GM12872 (cell line): ENCODE measurements at regions not wholly inside any gene's neighbourhood (a gene's known extent, or its start where the extent isn't known, plus 50 kb on each side); places are given as distances from the start of the nearest gene placed in this dataset.

Experiments used
- TF ChIP-seq, protein P1 (sequence below): IDR thresholded peaks from 3 replicates; pipeline ENCODE4 v1.5.1; 2011; ENCODE audit warnings: low read depth, mild to moderate bottlenecking, low read length, moderate library complexity; ENCODE audit not compliant: insufficient read depth

DNA sequence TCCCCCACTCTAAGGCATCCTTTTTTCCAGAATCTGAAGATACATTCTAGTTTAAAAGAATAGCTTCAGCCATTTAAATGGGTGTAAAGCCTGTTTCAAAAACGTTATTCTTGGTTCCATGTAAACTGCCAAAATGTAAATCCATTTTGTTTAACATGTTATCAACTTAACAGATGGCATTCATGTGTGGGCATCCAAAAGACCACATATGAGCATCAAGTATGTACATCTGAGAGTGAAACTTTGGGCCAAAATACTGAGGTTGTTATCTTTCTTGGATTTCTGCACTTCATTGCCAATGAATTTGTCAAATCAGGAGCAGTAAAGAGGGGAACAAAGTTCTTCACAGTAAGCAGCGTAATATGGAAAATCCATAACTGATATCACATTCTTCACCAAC lies 395.4 kb downstream of the ZNF804A start:
- TF ChIP-seq, protein P1, sequence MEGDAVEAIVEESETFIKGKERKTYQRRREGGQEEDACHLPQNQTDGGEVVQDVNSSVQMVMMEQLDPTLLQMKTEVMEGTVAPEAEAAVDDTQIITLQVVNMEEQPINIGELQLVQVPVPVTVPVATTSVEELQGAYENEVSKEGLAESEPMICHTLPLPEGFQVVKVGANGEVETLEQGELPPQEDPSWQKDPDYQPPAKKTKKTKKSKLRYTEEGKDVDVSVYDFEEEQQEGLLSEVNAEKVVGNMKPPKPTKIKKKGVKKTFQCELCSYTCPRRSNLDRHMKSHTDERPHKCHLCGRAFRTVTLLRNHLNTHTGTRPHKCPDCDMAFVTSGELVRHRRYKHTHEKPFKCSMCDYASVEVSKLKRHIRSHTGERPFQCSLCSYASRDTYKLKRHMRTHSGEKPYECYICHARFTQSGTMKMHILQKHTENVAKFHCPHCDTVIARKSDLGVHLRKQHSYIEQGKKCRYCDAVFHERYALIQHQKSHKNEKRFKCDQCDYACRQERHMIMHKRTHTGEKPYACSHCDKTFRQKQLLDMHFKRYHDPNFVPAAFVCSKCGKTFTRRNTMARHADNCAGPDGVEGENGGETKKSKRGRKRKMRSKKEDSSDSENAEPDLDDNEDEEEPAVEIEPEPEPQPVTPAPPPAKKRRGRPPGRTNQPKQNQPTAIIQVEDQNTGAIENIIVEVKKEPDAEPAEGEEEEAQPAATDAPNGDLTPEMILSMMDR, result no peak

DNA sequence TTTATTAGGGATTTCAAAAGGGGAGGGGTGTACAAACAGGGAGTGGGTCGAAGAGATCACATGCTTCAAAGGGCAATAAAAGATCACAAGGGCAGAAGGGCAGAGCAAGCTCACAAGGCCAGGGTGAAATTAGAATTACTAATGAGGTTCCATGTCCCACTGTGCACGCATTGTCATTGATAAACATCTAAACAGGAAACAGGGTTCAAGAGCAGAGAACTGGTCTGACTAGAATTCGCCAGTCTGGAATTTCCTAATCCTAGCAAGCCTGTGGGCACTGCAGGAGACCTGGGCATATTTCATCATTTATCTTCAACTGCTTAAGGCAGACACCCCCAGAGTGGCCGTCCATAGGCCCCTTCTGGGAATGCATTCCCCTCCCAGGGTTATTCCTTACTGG lies 408.2 kb downstream of the ZNF804A start:
- TF ChIP-seq, protein P1, result no peak

DNA sequence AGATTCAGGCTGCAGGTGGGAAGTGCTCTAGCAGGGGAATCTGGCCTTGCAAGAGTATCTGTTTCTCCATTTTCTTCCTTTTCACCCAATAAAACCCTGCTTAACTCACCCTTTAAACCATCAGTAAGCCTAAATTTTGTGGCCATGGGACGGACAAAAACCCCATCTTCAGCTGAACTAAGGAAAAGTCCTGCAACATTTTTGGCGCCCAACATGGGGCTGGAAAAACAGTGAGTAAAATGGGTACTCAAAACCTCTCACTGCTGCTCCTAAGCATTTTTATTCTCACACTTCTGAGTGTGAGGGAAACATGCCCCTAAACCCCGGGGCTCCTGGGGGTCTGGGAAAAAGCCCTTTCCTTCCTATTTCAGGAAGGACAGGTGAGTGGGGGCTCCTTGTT lies 414.3 kb downstream of the ZNF804A start:
- TF ChIP-seq, protein P1, result no peak

DNA sequence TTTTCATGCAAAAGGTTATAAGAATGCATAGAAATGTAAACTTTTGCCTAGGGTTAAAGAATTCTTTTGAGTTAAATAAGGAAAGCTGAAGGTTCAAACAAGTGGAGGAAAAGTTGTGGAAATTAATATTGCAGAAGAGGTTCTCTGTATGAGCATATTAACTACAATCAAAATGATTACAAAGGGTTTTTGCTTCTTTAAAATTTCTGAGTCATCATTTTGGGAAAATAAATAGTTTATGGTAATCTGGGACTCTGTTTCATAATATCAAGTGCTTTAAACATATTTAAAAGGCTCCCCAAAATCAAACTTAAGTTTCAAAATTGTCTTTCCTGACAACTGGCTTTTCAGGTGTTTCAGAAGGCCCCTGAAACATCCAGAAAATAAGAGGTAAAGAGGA lies 415.7 kb downstream of the ZNF804A start:
- TF ChIP-seq, protein P1, result no peak

DNA sequence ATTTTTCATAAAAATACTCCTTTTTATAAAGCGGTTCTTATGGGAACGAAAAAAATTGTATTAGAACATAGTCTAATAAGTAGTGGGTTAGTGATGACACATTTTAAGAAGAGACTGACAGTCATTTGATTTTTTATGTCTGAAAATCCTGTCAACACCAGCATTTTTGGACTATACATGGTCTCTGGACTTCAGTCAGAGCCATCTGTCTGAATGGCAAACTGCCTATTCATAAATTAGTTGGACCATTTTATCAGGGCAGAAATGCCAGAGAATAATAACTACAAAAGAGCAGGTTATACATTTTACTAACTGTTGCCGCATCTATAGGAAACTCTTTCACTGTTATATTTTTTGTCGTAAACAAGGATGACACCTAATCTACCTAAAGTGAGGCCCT lies 437.6 kb downstream of the ZNF804A start:
- TF ChIP-seq, protein P1, result no peak

DNA sequence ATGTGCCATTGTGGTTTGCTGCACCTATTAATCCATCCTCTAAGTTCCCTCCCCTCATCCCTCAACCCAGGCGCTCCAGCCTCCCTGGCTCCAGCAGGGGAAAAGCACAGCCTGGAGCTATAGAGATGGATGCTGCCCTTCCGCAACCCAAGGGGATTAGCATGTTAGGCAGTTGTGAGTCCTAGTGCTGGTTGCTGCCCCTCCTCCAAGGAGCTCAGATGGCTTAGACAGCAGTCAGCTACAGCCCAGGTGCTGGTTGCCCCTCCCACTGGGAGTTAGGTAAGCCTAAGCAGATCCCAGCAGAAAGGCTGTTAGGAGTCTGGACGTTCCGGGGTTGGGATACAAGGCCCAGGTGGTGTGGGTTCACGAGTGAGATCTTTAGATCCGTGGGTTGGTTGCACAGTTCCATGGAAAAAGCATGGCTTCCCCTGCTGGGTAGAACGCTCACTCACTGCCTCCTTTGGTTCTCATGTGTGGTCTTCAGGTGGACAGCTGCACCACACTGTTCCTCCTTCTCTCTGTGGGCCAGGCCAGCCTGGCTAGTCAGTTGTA lies 446.1 kb downstream of the ZNF804A start:
- TF ChIP-seq, protein P1, result no peak

DNA sequence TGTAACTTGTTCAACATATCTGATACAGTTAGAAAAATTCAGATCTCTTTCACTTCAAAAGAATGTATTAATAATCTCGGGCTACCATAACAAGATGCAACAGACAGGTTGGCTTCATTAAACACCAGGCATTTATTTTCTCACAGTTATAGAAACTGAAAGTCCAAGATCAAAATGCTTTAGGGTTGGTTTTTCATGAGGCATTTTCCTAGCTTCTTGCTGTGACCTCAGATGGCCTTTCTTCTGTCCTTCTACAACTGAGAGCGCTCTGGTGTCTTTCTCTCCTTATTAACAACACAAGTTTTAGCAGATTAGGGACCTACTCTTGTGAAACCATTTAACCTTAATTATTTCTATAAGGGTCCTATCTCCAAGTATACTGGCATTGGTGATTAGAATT lies 452.5 kb downstream of the ZNF804A start:
- TF ChIP-seq, protein P1, result no peak

DNA sequence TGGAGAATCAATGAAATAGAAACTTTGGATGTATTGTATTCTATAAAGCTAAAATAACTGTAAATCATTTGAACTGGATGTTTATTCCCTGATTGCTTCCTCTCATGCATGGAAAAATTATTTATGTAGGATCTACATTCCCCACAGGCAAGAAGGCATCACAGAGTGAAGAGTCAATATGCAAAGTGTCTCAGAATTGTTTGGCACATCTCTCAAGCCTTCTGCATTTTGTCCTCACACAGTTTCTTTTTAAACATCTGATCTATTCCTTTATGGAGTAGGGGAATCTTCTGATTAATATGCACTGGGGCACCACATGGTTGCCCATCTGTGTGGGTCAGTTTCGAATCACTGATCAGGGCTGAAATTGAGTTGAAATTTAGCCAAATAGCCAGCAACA lies 465.4 kb downstream of the ZNF804A start:
- TF ChIP-seq, protein P1, result no peak
